ENCODE measurements at regions not wholly inside any gene's neighbourhood (a gene's known extent, or its start where the extent isn't known, plus 50 kb on each side); places are given as distances from the start of the nearest gene placed in this dataset.

DNA sequence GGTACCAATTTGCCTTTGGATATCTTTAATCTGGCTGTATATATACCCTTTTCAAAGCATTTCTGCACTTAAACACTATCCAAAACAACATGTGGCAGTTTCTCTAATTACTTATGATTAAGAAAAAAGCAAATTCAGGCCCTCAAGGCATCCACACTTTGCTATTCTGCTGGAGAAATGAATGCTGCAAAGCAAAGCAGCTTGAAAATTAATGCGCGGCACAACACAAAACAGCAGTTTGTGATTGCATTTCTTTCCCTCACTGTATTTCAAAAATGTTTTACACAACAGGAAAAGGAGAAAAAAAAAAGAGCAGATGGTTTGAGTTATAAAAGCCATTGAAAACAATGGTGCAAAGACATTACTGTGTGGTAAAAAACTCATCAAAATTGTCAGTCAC lies 738.4 kb upstream of the RAG2 start:
- no peak for DNase-seq (ENCODE audit: low read depth in 1 of 2, low spot score in 1 of 2)
- H3K27ac ChIP-seq (replicated peaks), result no peak overlapping the region
- no peak overlapping the region for H3K4me3 ChIP-seq (replicated peaks; ENCODE audit: insufficient read depth, low read length)
- TF ChIP-seq, protein P1, sequence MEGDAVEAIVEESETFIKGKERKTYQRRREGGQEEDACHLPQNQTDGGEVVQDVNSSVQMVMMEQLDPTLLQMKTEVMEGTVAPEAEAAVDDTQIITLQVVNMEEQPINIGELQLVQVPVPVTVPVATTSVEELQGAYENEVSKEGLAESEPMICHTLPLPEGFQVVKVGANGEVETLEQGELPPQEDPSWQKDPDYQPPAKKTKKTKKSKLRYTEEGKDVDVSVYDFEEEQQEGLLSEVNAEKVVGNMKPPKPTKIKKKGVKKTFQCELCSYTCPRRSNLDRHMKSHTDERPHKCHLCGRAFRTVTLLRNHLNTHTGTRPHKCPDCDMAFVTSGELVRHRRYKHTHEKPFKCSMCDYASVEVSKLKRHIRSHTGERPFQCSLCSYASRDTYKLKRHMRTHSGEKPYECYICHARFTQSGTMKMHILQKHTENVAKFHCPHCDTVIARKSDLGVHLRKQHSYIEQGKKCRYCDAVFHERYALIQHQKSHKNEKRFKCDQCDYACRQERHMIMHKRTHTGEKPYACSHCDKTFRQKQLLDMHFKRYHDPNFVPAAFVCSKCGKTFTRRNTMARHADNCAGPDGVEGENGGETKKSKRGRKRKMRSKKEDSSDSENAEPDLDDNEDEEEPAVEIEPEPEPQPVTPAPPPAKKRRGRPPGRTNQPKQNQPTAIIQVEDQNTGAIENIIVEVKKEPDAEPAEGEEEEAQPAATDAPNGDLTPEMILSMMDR (IDR thresholded peaks at IDR 0.05; ENCODE audit: insufficient read depth, low read length), result no peak
- TF ChIP-seq POLR2AphosphoS5 (IDR thresholded peaks at IDR 0.05; ENCODE audit: low read depth), result no peak
- no peak for TF ChIP-seq SPI1 (IDR thresholded peaks at IDR 0.05; ENCODE audit: borderline replicate concordance, low read depth)
- TF ChIP-seq, protein P2, sequence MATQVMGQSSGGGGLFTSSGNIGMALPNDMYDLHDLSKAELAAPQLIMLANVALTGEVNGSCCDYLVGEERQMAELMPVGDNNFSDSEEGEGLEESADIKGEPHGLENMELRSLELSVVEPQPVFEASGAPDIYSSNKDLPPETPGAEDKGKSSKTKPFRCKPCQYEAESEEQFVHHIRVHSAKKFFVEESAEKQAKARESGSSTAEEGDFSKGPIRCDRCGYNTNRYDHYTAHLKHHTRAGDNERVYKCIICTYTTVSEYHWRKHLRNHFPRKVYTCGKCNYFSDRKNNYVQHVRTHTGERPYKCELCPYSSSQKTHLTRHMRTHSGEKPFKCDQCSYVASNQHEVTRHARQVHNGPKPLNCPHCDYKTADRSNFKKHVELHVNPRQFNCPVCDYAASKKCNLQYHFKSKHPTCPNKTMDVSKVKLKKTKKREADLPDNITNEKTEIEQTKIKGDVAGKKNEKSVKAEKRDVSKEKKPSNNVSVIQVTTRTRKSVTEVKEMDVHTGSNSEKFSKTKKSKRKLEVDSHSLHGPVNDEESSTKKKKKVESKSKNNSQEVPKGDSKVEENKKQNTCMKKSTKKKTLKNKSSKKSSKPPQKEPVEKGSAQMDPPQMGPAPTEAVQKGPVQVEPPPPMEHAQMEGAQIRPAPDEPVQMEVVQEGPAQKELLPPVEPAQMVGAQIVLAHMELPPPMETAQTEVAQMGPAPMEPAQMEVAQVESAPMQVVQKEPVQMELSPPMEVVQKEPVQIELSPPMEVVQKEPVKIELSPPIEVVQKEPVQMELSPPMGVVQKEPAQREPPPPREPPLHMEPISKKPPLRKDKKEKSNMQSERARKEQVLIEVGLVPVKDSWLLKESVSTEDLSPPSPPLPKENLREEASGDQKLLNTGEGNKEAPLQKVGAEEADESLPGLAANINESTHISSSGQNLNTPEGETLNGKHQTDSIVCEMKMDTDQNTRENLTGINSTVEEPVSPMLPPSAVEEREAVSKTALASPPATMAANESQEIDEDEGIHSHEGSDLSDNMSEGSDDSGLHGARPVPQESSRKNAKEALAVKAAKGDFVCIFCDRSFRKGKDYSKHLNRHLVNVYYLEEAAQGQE (IDR thresholded peaks at IDR 0.05; ENCODE audit: insufficient replicate concordance, low read depth), result no peak
- TF ChIP-seq GABPA (IDR thresholded peaks at IDR 0.05; ENCODE audit: low read depth), result no peak
- H3K27me3 ChIP-seq (ENCODE audit: insufficient read depth, poor library complexity, severe bottlenecking), result no peaks in the 10 kb centered on the region

DNA sequence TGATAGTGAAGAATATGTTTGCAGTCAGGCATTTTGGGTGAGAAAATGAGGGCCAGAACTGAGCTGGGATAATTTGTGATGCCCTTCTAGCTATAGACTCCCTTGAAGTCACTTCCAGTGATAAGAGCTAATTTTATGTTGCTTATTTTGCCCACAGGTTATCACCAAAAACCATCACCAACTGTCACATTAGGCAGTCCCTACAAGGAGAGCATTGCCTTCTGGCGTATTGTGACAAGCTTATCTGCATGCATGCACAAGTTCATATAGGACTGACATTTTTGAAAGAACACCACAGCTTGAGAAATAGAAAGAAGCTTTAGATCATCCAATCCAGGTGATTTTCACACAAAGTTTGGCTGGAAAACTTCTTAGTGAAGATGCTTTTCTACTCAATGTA lies 735.3 kb upstream of the RAG2 start:
- Histone ChIP-seq H3K4me3 (replicated peaks; ENCODE audit: insufficient read depth, low read length) (no peak overlapping the region), H3K27ac (replicated peaks) (no peak overlapping the region), H3K27me3 (ENCODE audit: insufficient read depth, poor library complexity, severe bottlenecking) (no peaks in the 10 kb centered on the region)
- TF ChIP-seq, protein P1 (IDR thresholded peaks at IDR 0.05; ENCODE audit: insufficient read depth, low read length), result no peak
- no peak for DNase-seq (ENCODE audit: low read depth in 1 of 2, low spot score in 1 of 2)

DNA sequence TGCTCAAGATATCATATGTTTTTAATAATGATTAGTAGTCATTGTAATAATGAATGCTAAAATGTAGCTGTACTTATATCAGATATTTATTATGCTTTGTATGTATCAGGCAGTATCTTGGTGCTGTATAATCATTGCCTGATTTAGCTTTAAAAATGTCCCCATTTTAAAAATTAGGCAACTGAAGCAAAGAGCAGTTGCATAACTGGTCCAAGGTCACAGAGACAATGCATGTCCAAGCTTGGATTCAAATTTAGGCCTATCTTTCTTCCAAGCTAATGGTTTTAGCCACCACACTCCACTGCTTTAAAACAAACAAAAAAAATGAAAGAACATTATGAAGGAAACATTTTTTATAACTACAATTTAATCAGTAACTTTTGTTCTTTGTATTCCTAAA lies 725.8 kb upstream of the RAG2 start:
- no peaks in the 10 kb centered on the region for H3K27me3 ChIP-seq (ENCODE audit: insufficient read depth, poor library complexity, severe bottlenecking)
- no peak for TF ChIP-seq GABPA (IDR thresholded peaks at IDR 0.05; ENCODE audit: low read depth)
- TF ChIP-seq, protein P1 (IDR thresholded peaks at IDR 0.05; ENCODE audit: insufficient read depth, low read length), result no peak
- TF ChIP-seq SPI1 (IDR thresholded peaks at IDR 0.05; ENCODE audit: borderline replicate concordance, low read depth), result no peak
- no peak overlapping the region for H3K4me3 ChIP-seq (replicated peaks; ENCODE audit: insufficient read depth, low read length)

DNA sequence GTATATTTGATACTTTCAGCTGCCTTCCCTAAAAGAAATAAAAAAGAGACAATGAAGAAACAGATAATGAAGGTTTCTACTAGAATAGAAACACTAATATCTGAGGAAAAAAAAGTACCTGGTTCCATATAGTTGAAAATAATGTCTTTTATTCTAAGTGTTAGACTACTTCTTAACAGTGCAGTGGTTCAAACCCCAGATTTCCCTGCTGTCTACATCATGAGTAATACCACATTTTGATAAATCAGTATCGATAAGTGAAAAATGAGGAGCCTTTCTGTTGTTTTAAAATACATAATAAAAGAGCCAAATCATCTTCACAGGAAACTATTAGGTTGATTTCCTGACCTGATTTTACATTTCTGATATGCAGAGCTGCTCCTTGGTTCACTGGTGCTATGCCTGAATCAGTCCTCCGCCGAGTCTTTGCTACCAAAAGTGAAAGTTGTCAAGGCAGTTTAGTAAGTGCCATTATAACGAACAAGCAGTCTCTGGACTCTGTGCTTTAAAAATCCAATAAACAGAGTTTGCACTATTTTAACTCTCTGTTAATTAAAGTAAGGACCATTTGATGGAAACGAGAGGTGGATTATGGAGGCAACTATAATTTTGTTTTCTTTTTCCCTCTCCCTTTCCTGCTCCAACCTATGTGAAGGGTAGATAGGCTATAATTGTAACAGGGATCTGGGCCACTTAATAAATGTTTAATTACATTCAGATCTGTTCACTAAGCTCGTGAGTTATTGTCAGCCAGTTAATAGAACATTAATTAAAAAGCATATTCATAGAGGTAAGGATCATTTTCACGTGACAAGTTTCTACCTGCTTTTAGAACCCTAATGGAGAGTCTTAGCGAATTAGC lies 724.5 kb upstream of the RAG2 start:
- DNase-seq (ENCODE audit: low read depth in 1 of 2, low spot score in 1 of 2), result no peak
- no peak overlapping the region for H3K27ac ChIP-seq (replicated peaks)
- H3K27me3 ChIP-seq (ENCODE audit: insufficient read depth, poor library complexity, severe bottlenecking), result no peaks in the 10 kb centered on the region
- no peak overlapping the region for H3K4me3 ChIP-seq (replicated peaks; ENCODE audit: insufficient read depth, low read length)
- no peak for TF ChIP-seq POLR2AphosphoS5 (IDR thresholded peaks at IDR 0.05; ENCODE audit: low read depth)
- TF ChIP-seq SPI1 (IDR thresholded peaks at IDR 0.05; ENCODE audit: borderline replicate concordance, low read depth), result no peak
- no peak for TF ChIP-seq GABPA (IDR thresholded peaks at IDR 0.05; ENCODE audit: low read depth)
- TF ChIP-seq, protein P2 (IDR thresholded peaks at IDR 0.05; ENCODE audit: insufficient replicate concordance, low read depth), result no peak
- TF ChIP-seq, protein P1 (IDR thresholded peaks at IDR 0.05; ENCODE audit: insufficient read depth, low read length), result no peak

More for the DNA sequence above, 725.8 kb upstream of the RAG2 start:
- no peak overlapping the region for H3K27ac ChIP-seq (replicated peaks)
- DNase-seq (ENCODE audit: low read depth in 1 of 2, low spot score in 1 of 2), result no peak

Data from HL-60 (cell line).